K562 (cell line): ENCODE measurements at regions not wholly inside any gene's neighbourhood (a gene's known extent, or its start where the extent isn't known, plus 50 kb on each side); places are given as distances from the start of the nearest gene placed in this dataset.
A peak's percentile ranks its signal among the peaks of the same experiment; 100 is the strongest.

Experiments used
- ATAC-seq: fragments of 200-7000 bp; cut with Tn5 transposase; 3 replicates; pipeline ENCODE4 v1.9.1; 2020; ENCODE audit warnings: moderate library complexity
- BruUV-seq: library from RNA; stranded (reverse); fragments of 400-500 nt; replicated peaks from 2 replicates; lab custom pipeline; 2021; lab: Mats Ljungman, UMichigan
- CTCF ChIA-PET: fragments of 300-600 bp; formaldehyde crosslinking; extraction: SDS; loops from one replicate; lab custom pipeline; 2021; ENCODE audit warnings: low intra/inter-chr PET ratio; lab: Yijun Ruan, JAX
- POLR2A ChIA-PET: fragments of 300-600, 350-650 bp; sonication (Branson Sonifier 250); formaldehyde crosslinking; extraction: SDS; loops from one replicate; lab custom pipeline; 2021; ENCODE audit warnings: antibody characterized with exemption, inconsistent platforms; lab: Yijun Ruan, JAX
- DNase-seq, 4 experiments: peaks; one replicate each; pipeline versions ENCODE4 v3.0.0 to v3.0.0-alpha.2; 2011 to 2018; ENCODE audit warnings: low spot score in 3 of 4, mixed read lengths in 3 of 4; ENCODE audit errors: extremely low read depth in 1 of 4
- FAIRE-seq: peaks from 2 replicates; lab custom pipeline; 2011; peaks lifted over from hg19 to GRCh38; lab: Jason Lieb, UNC
- H2AFZ ChIP-seq: 2 replicates; pipeline ENCODE4 v1.6.0; 2011; ENCODE audit warnings: low read depth, low read length, control low read depth, inconsistent platforms
- H3K27ac ChIP-seq: fragments of 200-600 bp; 3 replicates; pipeline ENCODE4 v1.8.0; 2011; ENCODE audit warnings: low read depth, mild to moderate bottlenecking, control low read depth, inconsistent platforms, low read length, moderate library complexity, mixed read lengths; ENCODE audit errors: extremely low read depth
- H3K27me3 ChIP-seq, 2 experiments: fragments of 300-600 bp in 1 of 2; 2 replicates in 1 of 2; 3 replicates in 1 of 2; pipeline versions ENCODE4 v1.6.0 to v1.8.0; 2011; ENCODE audit warnings: inconsistent platforms in 2 of 2, low read length in 2 of 2, mild to moderate bottlenecking in 1 of 2, mixed read lengths in 1 of 2, moderate library complexity in 1 of 2; ENCODE audit not compliant: control insufficient read depth in 2 of 2, insufficient read depth in 2 of 2
- H3K36me3 ChIP-seq: fragments of 300-600 bp; 3 replicates; pipeline ENCODE4 v1.8.0; 2011; ENCODE audit warnings: mild to moderate bottlenecking, low read length, inconsistent platforms; ENCODE audit not compliant: control insufficient read depth, insufficient read depth
- H3K4me1 ChIP-seq, 2 experiments: fragments of 200-600 bp in 1 of 2; replicated peaks in 1 of 2; 2 replicates in 1 of 2; 3 replicates in 1 of 2; pipeline versions ENCODE4 v1.5.1 to v1.8.0; 2011; ENCODE audit warnings: inconsistent platforms in 2 of 2, low read length in 2 of 2, mild to moderate bottlenecking in 1 of 2, mixed read lengths in 1 of 2, moderate library complexity in 1 of 2; ENCODE audit not compliant: control insufficient read depth in 2 of 2, insufficient read depth in 2 of 2
- H3K4me2 ChIP-seq: 2 replicates; pipeline ENCODE4 v1.6.1; 2011; ENCODE audit warnings: low read length, control low read depth, inconsistent platforms, mixed read lengths; ENCODE audit not compliant: insufficient read depth
- H3K4me3 ChIP-seq: fragments of 200-600 bp; sonication (generic), shearing (Covaris generic); 2 replicates; pipeline ENCODE4 v1.5.1; 2016; ENCODE audit warnings: control low read depth, inconsistent platforms
- H3K79me2 ChIP-seq: fragments of 200-600 bp; 3 replicates; pipeline ENCODE4 v1.8.0; 2011; ENCODE audit warnings: low read length, inconsistent platforms; ENCODE audit not compliant: control insufficient read depth, insufficient read depth
- H3K9ac ChIP-seq, 2 experiments: 2 replicates each; pipeline versions ENCODE4 v1.6.0 to v1.6.1; 2011; ENCODE audit warnings: low read depth in 2 of 2, low read length in 2 of 2, control low read depth in 1 of 2, inconsistent platforms in 1 of 2, mild to moderate bottlenecking in 1 of 2, mixed read lengths in 1 of 2; ENCODE audit not compliant: insufficient read depth in 1 of 2
- H3K9me1 ChIP-seq: one replicate; pipeline ENCODE4 v1.6.0; 2011; ENCODE audit warnings: inconsistent platforms, mild to moderate bottlenecking, low read length, moderate library complexity; ENCODE audit not compliant: control insufficient read depth, insufficient read depth
- H3K9me3 ChIP-seq: replicated peaks from 2 replicates; pipeline ENCODE4 v1.5.1; 2011; ENCODE audit warnings: low read depth, low read length, inconsistent platforms; ENCODE audit not compliant: control insufficient read depth, insufficient read depth
- H4K20me1 ChIP-seq: replicated peaks from 2 replicates; pipeline ENCODE4 v1.6.1; 2011; ENCODE audit warnings: low read length, inconsistent platforms, mixed read lengths; ENCODE audit not compliant: control insufficient read depth, insufficient read depth
- MTA1 ChIP-seq: fragments of 450-650 bp; IDR thresholded peaks from 2 replicates; pipeline ENCODE4 v1.6.1; 2017; ENCODE audit warnings: borderline replicate concordance
- MYC ChIP-seq, 2 experiments: fragments of 250-450 bp in 1 of 2; sonication (Bioruptor Pico) in 1 of 2; IDR thresholded peaks; 2 replicates each; pipeline versions ENCODE4 v1.5.1 to v1.6.1; 2012 to 2021; ENCODE audit warnings: low read depth in 2 of 2, borderline replicate concordance in 1 of 2, improper control_type of control experiment in 1 of 2, low read length in 1 of 2, mild to moderate bottlenecking in 1 of 2, moderate library complexity in 1 of 2
- NFYB ChIP-seq: IDR thresholded peaks from 2 replicates; pipeline ENCODE4 v1.6.1; 2011; ENCODE audit warnings: mild to moderate bottlenecking, moderate library complexity; ENCODE audit not compliant: insufficient read length; ENCODE audit errors: extremely low read depth
- NR2C1 ChIP-seq, 2 experiments: fragments of 450-650 bp; IDR thresholded peaks; 2 replicates each; pipeline ENCODE4 v1.6.1; 2017; ENCODE audit warnings: mild to moderate bottlenecking in 2 of 2, antibody characterized with exemption in 1 of 2, inconsistent platforms in 1 of 2, missing compliant biosample characterization in 1 of 2, missing genetic modification characterization in 1 of 2
- SAFB ChIP-seq: fragments of 200-400 bp; formaldehyde crosslinking; IDR thresholded peaks from 2 replicates; pipeline ENCODE4 v1.6.1; 2017; ENCODE audit warnings: low read depth, low read length, borderline replicate concordance
- XRCC5 ChIP-seq: fragments of 200-400 bp; formaldehyde crosslinking; IDR thresholded peaks from 2 replicates; pipeline ENCODE4 v1.6.1; 2017; ENCODE audit warnings: low read depth, mild to moderate bottlenecking, low read length
- ZBTB8A ChIP-seq: fragments of 450-650 bp; IDR thresholded peaks from 2 replicates; pipeline ENCODE4 v1.6.1; 2018; ENCODE audit warnings: mild to moderate bottlenecking, moderate library complexity; ENCODE audit not compliant: partially characterized antibody
- in situ Hi-C: fragments of 300-500 bp; cut with MboI; formaldehyde crosslinking; loops from 4 replicates; pipeline ENCODE4 v1.15.0; 2018; ENCODE audit warnings: inconsistent platforms, mixed read lengths
- intact Hi-C: fragments of 100-400 bp; cut with micrococcal nuclease; formaldehyde crosslinking; loops from 2 replicates; pipeline ENCODE4 v1.14.2; 2022
- TF ChIP-seq, protein P1 (sequence below): fragments of 250-450 bp; sonication (Bioruptor Pico); IDR thresholded peaks from 2 replicates; pipeline ENCODE4 v1.8.0; 2022; ENCODE audit warnings: inconsistent platforms, mild to moderate bottlenecking, moderate library complexity, borderline replicate concordance

DNA sequence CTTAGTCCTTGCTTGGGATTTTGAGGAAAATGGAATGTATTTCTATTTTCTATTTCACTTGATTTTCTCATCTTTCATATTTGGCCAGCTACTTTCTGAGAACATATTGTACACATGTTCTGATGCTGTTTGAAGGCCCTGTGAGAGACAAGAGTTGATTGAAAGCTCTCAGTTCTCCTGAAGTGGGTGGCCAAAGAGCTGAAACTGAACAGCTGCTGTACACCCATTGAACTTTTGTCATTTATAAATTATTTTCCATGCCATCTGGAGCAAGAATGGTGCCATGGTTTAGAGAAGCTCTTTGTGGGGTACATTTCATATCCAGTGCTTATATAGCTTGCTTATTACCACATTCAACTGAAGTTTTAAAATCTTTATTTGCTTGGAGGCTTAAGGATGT lies 298.3 kb downstream of the PRL start:
- Histone ChIP-seq H4K20me1 (no peaks in the 10 kb centered on the region), H3K9ac (no peak overlapping the region), H3K79me2 (no peaks in the 10 kb centered on the region), H2AFZ (peak overlapping the region; percentile 94), H3K36me3 (no peaks in the 10 kb centered on the region), H3K27ac (no peak overlapping the region), H3K4me3 (no peak overlapping the region), H3K9me3 (0 out of 2 replicates have a peak, but pooled peaks cover 4% of the 10 kb centered on the region), H3K27me3 (no peaks in the 10 kb centered on the region), H3K4me1 (peaks cover 0 to 43% of the 10 kb centered on the region in 2 experiments; a peak in 3 of 5 replicates), H3K4me2 (no peak overlapping the region), H3K9me1 (no peaks in the 10 kb centered on the region)
- TF ChIP-seq ZBTB8A (no peak), XRCC5 (no peak), MTA1 (no peak), MYC (IDR thresholded peaks at IDR 0.05; ENCODE audit: low read depth, low read length) (no peak), MYC (CRISPR knock-in tag; IDR thresholded peaks at IDR 0.05; ENCODE audit: borderline replicate concordance, low read depth) (no peak), NR2C1 (IDR thresholded peaks at IDR 0.05) (no peak), NR2C1 (tag; IDR thresholded peaks at IDR 0.05) (no peak), NFYB (no peak), SAFB (no peak)
- TF ChIP-seq, protein P1, sequence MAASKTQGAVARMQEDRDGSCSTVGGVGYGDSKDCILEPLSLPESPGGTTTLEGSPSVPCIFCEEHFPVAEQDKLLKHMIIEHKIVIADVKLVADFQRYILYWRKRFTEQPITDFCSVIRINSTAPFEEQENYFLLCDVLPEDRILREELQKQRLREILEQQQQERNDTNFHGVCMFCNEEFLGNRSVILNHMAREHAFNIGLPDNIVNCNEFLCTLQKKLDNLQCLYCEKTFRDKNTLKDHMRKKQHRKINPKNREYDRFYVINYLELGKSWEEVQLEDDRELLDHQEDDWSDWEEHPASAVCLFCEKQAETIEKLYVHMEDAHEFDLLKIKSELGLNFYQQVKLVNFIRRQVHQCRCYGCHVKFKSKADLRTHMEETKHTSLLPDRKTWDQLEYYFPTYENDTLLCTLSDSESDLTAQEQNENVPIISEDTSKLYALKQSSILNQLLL (CRISPR knock-in tag), result no peak
- in situ Hi-C loops (no loop called here), intact Hi-C loops (no loop called here)
- ATAC-seq (no peak), FAIRE-seq (no peak), DNase-seq (no peak)
- no TSS peak for BruUV-seq
- CTCF ChIA-PET, result no interaction called here
- POLR2A ChIA-PET, result interaction anchor here (1.1 to 2.8 kb wide), 3 partner anchors 10 to 45 kb away, joined by 3 to 17 read pairs (median 3); no protein-coding TSS in a partner anchor
